ENCODE measurements at regions not wholly inside any gene's neighbourhood (a gene's known extent, or its start where the extent isn't known, plus 50 kb on each side); places are given as distances from the start of the nearest gene placed in this dataset.

- TF ChIP-seq POLR2AphosphoS5 (IDR thresholded peaks at IDR 0.05; ENCODE audit: insufficient read depth, low read depth, low read length) (no peak), CTCF (IDR thresholded peaks at IDR 0.05; ENCODE audit: extremely low read depth in 1 of 2, insufficient read depth in 1 of 2, low read depth in 1 of 2, low read length in 2 of 2) (no peak), MYC (IDR thresholded peaks at IDR 0.05; ENCODE audit: low read depth, low read length) (no peak), GATA2 (IDR thresholded peaks at IDR 0.05; ENCODE audit: insufficient read depth, insufficient read length, low read depth, low read length) (no peak), POLR2A (IDR thresholded peaks at IDR 0.05; ENCODE audit: low read depth, low read length) (no peak), MAX (IDR thresholded peaks at IDR 0.05; ENCODE audit: insufficient read depth, insufficient read length) (no peak), EZH2 (IDR thresholded peaks at IDR 0.05; ENCODE audit: borderline replicate concordance, low read depth, low read length, severe bottlenecking) (no peak), FOS (IDR thresholded peaks at IDR 0.05; ENCODE audit: borderline replicate concordance, insufficient read depth, low read length) (no peak), JUN (IDR thresholded peaks at IDR 0.05; ENCODE audit: borderline replicate concordance, insufficient read depth, insufficient read length, low read depth) (no peak)
Observed at GRCh38 chr7:94305836-94306235, 88.9 kb upstream of the COL1A2 start.
